Gastroesophageal sphincter (tissue), 3 donors: ENCODE measurements at regions not wholly inside any gene's neighbourhood (a gene's known extent, or its start where the extent isn't known, plus 50 kb on each side); places are given as distances from the start of the nearest gene placed in this dataset.

Experiments
- CTCF ChIP-seq, 4 experiments: fragments of 200-600 bp in 2 of 4; fragments of 450-650 bp in 2 of 4; sonication (generic) in 1 of 4; IDR thresholded peaks; one replicate each; pipeline ENCODE4 v1.5.1; 2017 to 2019; ENCODE audit warnings: antibody characterized with exemption in 4 of 4, mild to moderate bottlenecking in 2 of 4, moderate library complexity in 2 of 4
- POLR2AphosphoS5 ChIP-seq: sonication (generic); formaldehyde crosslinking; IDR thresholded peaks from one replicate; pipeline ENCODE4 v1.6.1; 2017; ENCODE audit warnings: antibody characterized with exemption

GRCh38 chr1:157240495-157241184, 102.4 kb upstream of the ETV3 start:
- no peak for TF ChIP-seq CTCF (IDR thresholded peaks at IDR 0.05)
- TF ChIP-seq POLR2AphosphoS5 = no peak
